Neural progenitor cell (in vitro differentiated cells): ENCODE measurements at regions not wholly inside any gene's neighbourhood (a gene's known extent, or its start where the extent isn't known, plus 50 kb on each side); places are given as distances from the start of the nearest gene placed in this dataset.

ENCODE experiments used
- EZH2 ChIP-seq: fragments of 200-600 bp; sonication (generic); IDR thresholded peaks from 2 replicates; pipeline ENCODE4 v1.6.1; 2017; ENCODE audit warnings: antibody characterized with exemption, mild to moderate bottlenecking, moderate library complexity
- EZH2phosphoT487 ChIP-seq: fragments of 200-600 bp; sonication (generic); IDR thresholded peaks from 2 replicates; pipeline ENCODE4 v1.6.1; 2017; ENCODE audit warnings: antibody characterized with exemption
- TF ChIP-seq, protein P1 (sequence below): fragments of 200-600 bp; sonication (generic); IDR thresholded peaks from 2 replicates; pipeline ENCODE4 v1.5.1; 2017; ENCODE audit warnings: antibody characterized with exemption, mild to moderate bottlenecking

DNA sequence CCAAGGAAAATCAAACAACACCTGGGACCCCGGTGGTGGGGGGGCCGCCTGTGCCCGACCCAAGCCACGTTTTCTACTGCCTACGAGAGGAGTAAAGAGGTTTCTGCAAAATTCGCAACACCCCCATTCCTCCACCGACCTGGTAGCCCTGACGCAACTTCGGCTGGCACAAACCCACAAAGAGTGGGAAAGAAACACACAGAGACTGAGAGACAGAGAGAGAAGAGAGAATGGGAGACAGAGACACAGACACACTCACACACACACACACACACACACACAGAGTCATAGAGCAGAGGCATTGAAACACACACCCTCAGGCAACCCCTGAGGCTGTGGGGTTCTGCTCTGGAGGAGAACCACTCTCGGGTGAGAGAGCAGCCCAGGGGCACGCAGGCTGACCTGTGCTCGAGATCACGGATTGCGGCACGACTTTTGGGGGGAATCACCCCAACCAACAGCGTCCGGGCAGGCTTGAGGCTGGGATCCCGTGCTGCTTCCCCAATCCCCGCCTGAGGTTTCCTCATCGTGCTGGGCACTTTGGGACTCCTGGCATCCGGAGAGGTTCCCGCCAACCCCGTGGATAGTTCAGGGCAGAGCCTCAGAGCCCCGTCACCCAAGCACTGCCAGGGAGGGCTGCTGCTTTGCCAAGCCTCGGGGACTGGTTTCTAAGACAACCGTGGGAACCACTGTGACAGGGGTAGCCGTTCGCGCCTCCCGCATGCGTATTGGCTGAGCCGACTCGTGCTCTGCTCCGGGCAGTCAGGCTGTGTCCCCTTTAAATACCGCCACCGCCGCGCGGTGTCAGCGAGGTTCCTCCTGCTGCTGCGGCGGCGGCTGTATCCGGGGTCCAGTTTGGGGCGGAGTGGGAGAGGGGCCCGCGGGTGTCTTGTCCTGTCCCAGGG, 682.4 kb upstream of the TPTE start:
- TF ChIP-seq, protein P1, sequence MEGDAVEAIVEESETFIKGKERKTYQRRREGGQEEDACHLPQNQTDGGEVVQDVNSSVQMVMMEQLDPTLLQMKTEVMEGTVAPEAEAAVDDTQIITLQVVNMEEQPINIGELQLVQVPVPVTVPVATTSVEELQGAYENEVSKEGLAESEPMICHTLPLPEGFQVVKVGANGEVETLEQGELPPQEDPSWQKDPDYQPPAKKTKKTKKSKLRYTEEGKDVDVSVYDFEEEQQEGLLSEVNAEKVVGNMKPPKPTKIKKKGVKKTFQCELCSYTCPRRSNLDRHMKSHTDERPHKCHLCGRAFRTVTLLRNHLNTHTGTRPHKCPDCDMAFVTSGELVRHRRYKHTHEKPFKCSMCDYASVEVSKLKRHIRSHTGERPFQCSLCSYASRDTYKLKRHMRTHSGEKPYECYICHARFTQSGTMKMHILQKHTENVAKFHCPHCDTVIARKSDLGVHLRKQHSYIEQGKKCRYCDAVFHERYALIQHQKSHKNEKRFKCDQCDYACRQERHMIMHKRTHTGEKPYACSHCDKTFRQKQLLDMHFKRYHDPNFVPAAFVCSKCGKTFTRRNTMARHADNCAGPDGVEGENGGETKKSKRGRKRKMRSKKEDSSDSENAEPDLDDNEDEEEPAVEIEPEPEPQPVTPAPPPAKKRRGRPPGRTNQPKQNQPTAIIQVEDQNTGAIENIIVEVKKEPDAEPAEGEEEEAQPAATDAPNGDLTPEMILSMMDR: no peak
- TF ChIP-seq EZH2phosphoT487 (no peak), EZH2 (no peak)
